H9 (cell line): ENCODE measurements at regions not wholly inside any gene's neighbourhood (a gene's known extent, or its start where the extent isn't known, plus 50 kb on each side); places are given as distances from the start of the nearest gene placed in this dataset.

Source experiments
- DNase-seq: peaks from one replicate; pipeline ENCODE4 v3.0.0-alpha.2; 2017
- H2AFZ ChIP-seq: one replicate; pipeline ENCODE4 v1.6.1; 2013; ENCODE audit warnings: mild to moderate bottlenecking, low read length, control low read depth, moderate library complexity
- H2AK5ac ChIP-seq: 2 replicates; pipeline ENCODE4 v1.6.1; 2013; ENCODE audit warnings: low read length, control low read depth, mixed read lengths; ENCODE audit not compliant: insufficient read length
- H2BK120ac ChIP-seq: one replicate; pipeline ENCODE4 v1.6.1; 2013; ENCODE audit warnings: low read depth, mild to moderate bottlenecking, low read length, control low read depth, inconsistent platforms; ENCODE audit not compliant: poor library complexity, severe bottlenecking
- H2BK12ac ChIP-seq: 2 replicates; pipeline ENCODE4 v1.6.1; 2013; ENCODE audit warnings: low read length, control low read depth, mixed read lengths, low read depth; ENCODE audit not compliant: insufficient read length
- H2BK15ac ChIP-seq: 2 replicates; pipeline ENCODE4 v1.6.1; 2013; ENCODE audit warnings: low read depth, low read length, control low read depth
- H2BK20ac ChIP-seq: one replicate; pipeline ENCODE4 v1.6.1; 2013; ENCODE audit warnings: low read depth, mild to moderate bottlenecking, low read length, control low read depth, inconsistent platforms; ENCODE audit not compliant: poor library complexity, severe bottlenecking
- H2BK5ac ChIP-seq: 2 replicates; pipeline ENCODE4 v1.6.1; 2013; ENCODE audit warnings: low read length, control low read depth, mixed read lengths; ENCODE audit not compliant: insufficient read length
- H3K14ac ChIP-seq: 2 replicates; pipeline ENCODE4 v1.6.1; 2013; ENCODE audit warnings: low read length, control low read depth; ENCODE audit not compliant: insufficient read depth
- H3K18ac ChIP-seq: 2 replicates; pipeline ENCODE4 v1.6.1; 2013; ENCODE audit warnings: low read depth, mild to moderate bottlenecking, mixed read lengths, low read length, control low read depth; ENCODE audit not compliant: insufficient read length
- H3K23ac ChIP-seq: 2 replicates; pipeline ENCODE4 v1.6.1; 2013; ENCODE audit warnings: low read length, control low read depth, mixed read lengths, low read depth; ENCODE audit not compliant: insufficient read length
- H3K23me2 ChIP-seq: 2 replicates; pipeline ENCODE4 v1.6.1; 2013; ENCODE audit warnings: low read depth, mild to moderate bottlenecking, mixed read lengths, low read length, control low read depth; ENCODE audit not compliant: insufficient read length, poor library complexity, severe bottlenecking
- H3K27ac ChIP-seq: 2 replicates; pipeline ENCODE4 v1.5.1; 2013; ENCODE audit warnings: low read length, control low read depth, mixed read lengths, low read depth; ENCODE audit not compliant: insufficient read length
- H3K27me3 ChIP-seq: 2 replicates; pipeline ENCODE4 v1.6.1; 2013; ENCODE audit warnings: low read length, control low read depth, inconsistent platforms; ENCODE audit not compliant: insufficient read depth
- H3K4ac ChIP-seq: 2 replicates; pipeline ENCODE4 v1.6.1; 2013; ENCODE audit warnings: low read depth, mild to moderate bottlenecking, control low read depth, inconsistent platforms, low read length, moderate library complexity
- H3K4me1 ChIP-seq: 2 replicates; pipeline ENCODE4 v1.6.1; 2013; ENCODE audit warnings: low read length, control low read depth, inconsistent platforms; ENCODE audit not compliant: insufficient read depth
- H3K4me2 ChIP-seq: 2 replicates; pipeline ENCODE4 v1.6.1; 2013; ENCODE audit warnings: low read length, control low read depth, mixed read lengths; ENCODE audit not compliant: insufficient read length, insufficient read depth
- H3K56ac ChIP-seq: 2 replicates; pipeline ENCODE4 v1.6.1; 2013; ENCODE audit warnings: low read depth, mild to moderate bottlenecking, mixed read lengths, low read length, control low read depth; ENCODE audit not compliant: insufficient read length
- H3K79me1 ChIP-seq: 2 replicates; pipeline ENCODE4 v1.6.1; 2013; ENCODE audit warnings: low read depth, mild to moderate bottlenecking, moderate library complexity, low read length, control low read depth, inconsistent platforms; ENCODE audit not compliant: insufficient read depth, poor library complexity, severe bottlenecking
- H3K79me2 ChIP-seq: 2 replicates; pipeline ENCODE4 v1.6.1; 2013; ENCODE audit warnings: low read length, control low read depth, inconsistent platforms; ENCODE audit not compliant: insufficient read depth
- H3K9ac ChIP-seq: 2 replicates; pipeline ENCODE4 v1.6.1; 2013; ENCODE audit warnings: low read length, control low read depth, mixed read lengths; ENCODE audit not compliant: insufficient read length; ENCODE audit errors: extremely low read depth
- H3K9me3 ChIP-seq: one replicate; pipeline ENCODE4 v1.6.1; 2013; ENCODE audit warnings: low read depth, low read length, inconsistent platforms; ENCODE audit not compliant: control insufficient read depth
- H3T11ph ChIP-seq: one replicate; pipeline ENCODE4 v1.6.1; 2013; ENCODE audit warnings: mild to moderate bottlenecking, low read length, control low read depth, inconsistent platforms
- H4K20me1 ChIP-seq: one replicate; pipeline ENCODE4 v1.6.1; 2013; ENCODE audit not compliant: control insufficient read depth, insufficient read length, insufficient read depth
- H4K5ac ChIP-seq: 2 replicates; pipeline ENCODE4 v1.6.1; 2013; ENCODE audit warnings: low read depth, mild to moderate bottlenecking, mixed read lengths, low read length, control low read depth; ENCODE audit not compliant: insufficient read length
- H4K8ac ChIP-seq: replicated peaks from 2 replicates; pipeline ENCODE4 v1.6.1; 2013; ENCODE audit warnings: low read length, control low read depth, mixed read lengths, low read depth; ENCODE audit not compliant: insufficient read length
- H4K91ac ChIP-seq: 2 replicates; pipeline ENCODE4 v1.6.1; 2013; ENCODE audit warnings: low read depth, mild to moderate bottlenecking, moderate library complexity, mixed read lengths, low read length, control low read depth; ENCODE audit not compliant: insufficient read length
- H3K27ac Mint-ChIP-seq, 3 experiments: 2 replicates in 2 of 3; 3 replicates in 1 of 3; pipeline ENCODE4 v1.8.0; 2020 to 2021; ENCODE audit warnings: mixed read lengths in 3 of 3, mild to moderate bottlenecking in 1 of 3, moderate library complexity in 1 of 3
- H3K27me3 Mint-ChIP-seq: 2 replicates; pipeline ENCODE4 v1.8.0; 2021; ENCODE audit warnings: low read depth, mild to moderate bottlenecking, moderate library complexity, mixed read lengths
- H3K36me3 Mint-ChIP-seq, 3 experiments: 2 replicates in 2 of 3; 3 replicates in 1 of 3; pipeline ENCODE4 v1.8.0; 2020 to 2021; ENCODE audit warnings: low read depth in 3 of 3, mixed read lengths in 3 of 3; ENCODE audit not compliant: insufficient read depth in 1 of 3
- H3K4me1 Mint-ChIP-seq, 2 experiments: 2 replicates each; pipeline ENCODE4 v1.8.0; 2020; ENCODE audit warnings: mixed read lengths in 2 of 2
- H3K4me3 Mint-ChIP-seq, 2 experiments: 2 replicates in 1 of 2; 3 replicates in 1 of 2; pipeline ENCODE4 v1.8.0; 2020 to 2021; ENCODE audit warnings: mild to moderate bottlenecking in 2 of 2, mixed read lengths in 2 of 2, moderate library complexity in 1 of 2
- H3K9me3 Mint-ChIP-seq, 2 experiments: 2 replicates in 1 of 2; 3 replicates in 1 of 2; pipeline ENCODE4 v1.8.0; 2020; ENCODE audit warnings: mild to moderate bottlenecking in 2 of 2, mixed read lengths in 2 of 2, moderate library complexity in 1 of 2
- CTCF ChIP-seq: fragments of 200-600 bp; sonication (generic); conservative IDR thresholded peaks from 3 replicates; pipeline ENCODE4 v1.8.0; 2021; ENCODE audit warnings: antibody characterized with exemption, mild to moderate bottlenecking
- WGBS: extraction: QIAGEN DNeasy Blood & Tissue Kit; methylation state at CpG from one replicate; pipeline ENCODE4 v1.1.7; 2013; ENCODE audit warnings: missing lambda C conversion rate, low lambda C conversion rate, mixed read lengths; ENCODE audit not compliant: insufficient read length; ENCODE audit errors: extremely low coverage; 5-methylcytosine and 5-hydroxymethylcytosine counted together

GRCh38 chr4:130573742-130574141 lies 1477.8 kb downstream of the C4orf33 start:
- Histone ChIP-seq H3K9me3 (peaks cover 6% of the 10 kb centered on the region), H4K20me1 (no peaks in the 10 kb centered on the region), H2BK15ac (no peak overlapping the region), H2AK5ac (no peak overlapping the region), H4K91ac (no peak overlapping the region), H3K27me3 (no peaks in the 10 kb centered on the region), H2BK12ac (no peak overlapping the region), H2BK120ac (no peak overlapping the region), H3K4me2 (no peak overlapping the region), H4K5ac (no peak overlapping the region), H3K18ac (no peak overlapping the region), H3K14ac (no peak overlapping the region), H3K79me2 (no peaks in the 10 kb centered on the region), H2AFZ (no peak overlapping the region), H3T11ph (no peak overlapping the region), H3K9ac (no peak overlapping the region), H3K23me2 (no peaks in the 10 kb centered on the region), H3K79me1 (no peaks in the 10 kb centered on the region), H3K56ac (no peak overlapping the region), H3K23ac (no peak overlapping the region), H2BK5ac (no peak overlapping the region), H4K8ac (no peak overlapping the region), H3K27ac (no peak overlapping the region), H2BK20ac (no peak overlapping the region), H3K4ac (no peak overlapping the region), H3K4me1 (no peaks in the 10 kb centered on the region)
- peaks cover 44 to 49% of the 10 kb centered on the region in 2 experiments for H3K4me1 Mint-ChIP-seq
- peaks cover 19 to 25% of the 10 kb centered on the region in 2 experiments for H3K9me3 Mint-ChIP-seq
- DNase-seq = no peak
- peaks cover 21 to 46% (median 25%) of the 10 kb centered on the region in 3 experiments for H3K36me3 Mint-ChIP-seq
- H3K27me3 Mint-ChIP-seq = no peaks in the 10 kb centered on the region
- no peak for TF ChIP-seq CTCF
- H3K4me3 Mint-ChIP-seq = peak overlapping the region in 1 of 2 experiments; percentile 42; a peak in 2 of 5 replicates
- H3K27ac Mint-ChIP-seq = peak overlapping the region; percentile 66 to 85 (median 68); a peak in 6 of 7 replicates
- WGBS = no CpG with 5 or more reads among the region's 1 CpG
